NCI-H1436 (cell line): ENCODE measurements at regions not wholly inside any gene's neighbourhood (a gene's known extent, or its start where the extent isn't known, plus 50 kb on each side); places are given as distances from the start of the nearest gene placed in this dataset.

Source experiments
- DNase-seq: peaks from one replicate; lab custom pipeline; 2025; lab: John Stamatoyannopoulos, UW

DNA sequence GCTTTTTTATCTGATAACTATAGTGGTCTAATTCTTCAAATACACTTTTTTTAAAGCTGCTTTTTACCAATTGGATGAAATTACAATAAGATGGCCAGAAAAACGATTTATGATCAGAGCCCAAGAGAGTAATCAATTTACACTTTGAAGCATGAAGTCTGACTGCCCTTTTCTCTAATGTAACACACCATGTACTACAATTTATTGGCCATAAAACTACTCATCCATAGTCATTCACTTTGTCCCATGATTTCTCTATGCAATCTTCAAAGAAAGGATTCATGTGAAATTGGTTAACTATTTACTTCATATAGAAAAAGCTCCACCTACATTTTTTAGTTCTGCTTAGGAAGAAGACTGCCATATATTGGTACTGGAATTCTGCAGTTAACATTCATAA, 73.6 kb upstream of the CAST start:
- DNase-seq = no peak

DNA sequence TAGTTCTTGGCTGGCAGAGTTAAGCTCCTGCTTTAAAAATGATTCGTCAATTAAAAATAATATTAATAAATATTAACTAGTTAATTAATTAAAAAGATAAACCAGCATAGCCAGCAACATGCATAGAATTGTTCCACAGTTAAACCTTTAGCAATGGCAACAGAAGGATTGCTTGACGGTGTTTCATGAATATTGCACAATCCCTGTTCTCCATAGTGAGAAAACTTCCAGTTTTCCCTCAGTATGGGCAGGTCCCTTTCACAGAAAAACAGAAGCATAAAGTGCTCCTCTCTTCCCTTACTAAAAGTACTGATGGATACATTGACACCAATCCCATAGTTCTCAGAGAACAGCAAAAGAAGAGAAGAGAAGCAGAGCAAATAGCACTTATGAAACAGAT, 71.4 kb upstream of the CAST start:
- no peak for DNase-seq

DNA sequence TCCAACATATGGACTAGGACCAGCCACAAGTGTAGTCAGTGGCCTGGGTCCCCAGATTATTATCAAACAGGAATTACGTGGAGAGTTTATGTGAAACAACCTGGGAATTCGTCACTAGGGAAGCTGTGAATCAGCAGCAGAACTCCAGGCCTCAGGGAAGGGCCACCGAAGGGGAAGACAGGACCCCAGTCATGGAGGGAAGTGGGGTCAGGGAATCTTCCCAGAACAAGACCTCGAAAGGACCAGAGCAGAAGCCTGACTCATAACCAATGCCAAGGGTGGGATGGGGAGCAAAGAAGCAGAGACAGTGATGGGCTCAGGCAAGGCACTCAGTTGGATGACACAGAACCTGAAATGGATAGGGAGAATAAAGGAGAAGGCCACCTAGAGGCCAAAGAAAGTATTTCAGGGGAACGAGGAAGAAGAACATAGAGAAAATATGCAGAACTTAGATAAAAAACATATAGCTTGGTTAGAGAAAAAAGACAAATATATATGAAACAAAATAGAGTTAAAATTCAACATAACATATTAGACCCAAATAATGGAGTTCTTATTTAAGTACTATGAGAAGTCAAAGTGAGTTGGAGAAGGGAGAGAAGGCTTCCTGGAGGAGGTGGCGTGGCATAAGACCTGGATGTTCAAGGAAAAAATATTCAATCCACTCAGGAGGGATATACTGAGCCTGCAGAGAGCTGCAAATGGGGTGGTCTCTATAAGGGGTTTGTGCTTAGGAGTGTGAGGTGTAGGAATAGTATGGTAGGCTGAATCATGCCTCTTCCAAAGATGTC, 66.7 kb upstream of the CAST start:
- DNase-seq = no peak

DNA sequence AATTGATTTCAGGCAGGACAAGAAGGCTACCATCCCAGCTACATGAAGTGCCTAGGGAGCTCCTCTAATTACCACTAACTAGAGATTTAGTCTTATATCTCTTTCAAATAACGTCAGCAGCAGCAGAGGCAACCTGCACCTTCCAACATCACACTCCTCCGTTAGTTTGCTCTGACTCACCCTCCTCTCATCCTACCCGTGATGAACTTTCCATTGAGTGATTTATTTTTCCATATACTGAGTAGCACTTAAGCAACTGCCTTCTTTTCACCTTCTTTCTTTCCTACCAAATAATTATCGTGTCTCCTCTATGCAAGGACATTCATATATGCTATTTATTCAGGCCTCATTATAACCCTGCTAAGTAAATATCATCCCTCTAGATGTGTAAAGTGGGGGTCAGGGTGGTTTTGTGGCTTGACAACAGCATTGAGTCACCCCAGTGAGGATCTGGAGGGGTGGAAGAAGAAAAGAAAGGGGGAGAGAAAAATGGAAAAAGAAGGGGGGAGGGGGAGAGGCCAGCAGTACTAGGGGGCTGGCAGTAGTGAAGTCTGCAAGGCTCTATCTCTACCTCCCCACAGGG, 64.6 kb upstream of the CAST start:
- peak; percentile 29 for DNase-seq

DNA sequence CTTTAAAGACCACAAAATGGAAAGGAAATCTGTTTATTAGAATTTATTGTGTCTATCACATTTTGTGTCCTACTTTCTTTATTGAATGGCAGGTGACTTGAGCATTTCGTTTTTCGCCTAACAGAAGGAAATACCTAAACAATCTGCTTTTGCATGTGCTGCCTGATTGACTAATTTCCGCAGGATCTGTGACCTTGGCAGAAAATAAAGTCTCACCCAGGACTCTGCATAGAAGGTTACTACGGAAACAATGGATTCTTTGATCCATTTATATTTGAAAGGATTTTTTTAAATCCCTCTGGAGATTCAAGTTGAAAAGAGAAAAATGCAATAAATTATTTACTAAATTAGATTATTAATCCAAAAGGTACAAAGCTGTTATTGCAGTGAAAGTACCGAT, 61.0 kb upstream of the CAST start:
- no peak for DNase-seq

DNA sequence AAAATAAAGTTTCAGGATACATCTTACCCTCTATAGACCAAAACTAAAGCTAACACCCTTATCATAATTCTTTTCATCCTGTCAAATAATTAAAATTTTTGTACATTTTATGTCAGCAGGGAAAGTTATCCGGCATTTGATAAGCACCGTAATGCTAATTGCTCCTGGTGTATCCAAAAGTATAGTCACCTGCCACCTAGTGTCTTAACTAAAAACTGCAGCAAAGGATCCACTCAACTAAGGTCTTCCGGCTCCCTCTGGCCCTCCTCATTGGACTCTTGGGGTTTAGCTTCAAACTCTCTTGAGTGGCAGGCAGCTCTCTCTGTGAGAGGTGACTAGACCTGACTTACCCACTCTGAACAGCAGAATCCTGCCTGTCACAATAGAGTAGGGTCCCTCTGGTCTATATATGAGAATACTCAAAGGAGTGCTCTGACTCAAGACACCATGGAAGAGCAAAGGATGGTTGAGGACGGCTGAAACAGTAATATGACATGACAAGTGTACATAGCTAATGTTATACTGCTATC, 60.4 kb upstream of the CAST start:
- DNase-seq = peak; percentile 81

DNA sequence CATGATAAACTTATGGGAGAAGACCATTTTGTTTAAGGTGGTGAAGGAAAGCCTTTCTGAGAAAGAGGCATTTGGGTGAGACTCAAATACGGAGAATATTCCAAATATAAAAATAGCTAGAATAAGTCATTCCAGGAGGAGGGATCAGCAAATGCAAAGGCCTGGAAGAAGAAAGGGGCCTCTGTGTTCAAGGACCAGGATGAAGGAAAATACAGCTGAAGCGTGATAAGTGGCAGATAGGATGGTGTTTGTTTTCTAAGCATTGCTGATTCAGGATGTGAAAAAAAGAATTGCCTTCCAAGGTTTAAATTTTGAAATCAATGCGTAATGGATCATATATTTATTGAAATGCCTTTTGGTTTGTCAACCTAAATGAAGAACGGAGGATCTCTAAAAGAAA, 59.4 kb upstream of the CAST start:
- no peak for DNase-seq

DNA sequence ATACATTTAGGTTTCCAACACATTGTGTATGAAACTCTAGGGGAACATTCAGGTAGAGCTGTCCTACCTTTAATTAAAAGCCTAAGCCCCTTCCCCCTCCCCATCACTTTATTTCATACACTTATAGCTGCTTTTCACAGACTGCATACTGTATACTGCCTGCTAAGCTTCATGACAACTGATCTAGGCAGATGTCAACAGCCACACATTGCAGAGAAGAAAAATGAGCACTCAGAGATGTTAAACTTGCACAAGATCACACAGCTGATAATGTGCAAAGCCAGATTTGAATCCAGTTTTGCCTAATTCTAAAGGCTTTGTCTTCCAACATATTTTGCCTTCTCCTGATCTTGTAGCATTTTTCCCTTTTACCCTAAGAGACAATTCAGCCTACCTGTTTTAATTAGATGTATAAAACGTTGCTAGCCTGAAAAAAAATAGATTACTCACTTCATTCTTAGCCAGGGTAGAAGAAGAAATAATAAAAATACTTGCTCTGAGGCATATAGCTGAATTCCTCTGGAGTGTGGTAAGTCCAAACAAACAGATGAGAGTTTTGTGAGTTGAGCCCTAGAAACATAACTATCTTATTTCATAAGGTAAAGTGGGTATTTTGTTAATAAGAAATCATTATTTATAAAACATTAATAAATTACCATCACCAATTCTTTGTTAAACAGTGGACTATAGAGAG, 56.9 kb upstream of the CAST start:
- DNase-seq = no peak

DNA sequence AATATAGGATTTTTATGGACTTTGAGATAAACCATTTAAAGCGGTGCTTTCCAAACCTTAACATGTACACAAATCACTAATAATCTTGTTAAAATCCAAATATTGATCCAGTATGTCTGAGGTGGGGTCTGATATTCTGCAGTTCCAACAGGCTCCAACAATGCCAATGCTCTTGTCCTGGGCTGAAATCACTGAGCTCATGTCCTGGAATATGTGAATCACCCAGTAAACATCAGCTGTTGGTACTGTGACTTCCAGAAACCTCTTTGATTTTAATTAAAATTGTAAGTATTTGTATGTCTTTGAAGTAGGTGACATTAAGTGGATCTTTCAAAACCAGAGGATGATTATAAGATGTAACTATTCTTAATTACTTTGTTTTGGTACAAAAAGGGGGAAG, 52.8 kb upstream of the CAST start:
- DNase-seq = no peak

DNA sequence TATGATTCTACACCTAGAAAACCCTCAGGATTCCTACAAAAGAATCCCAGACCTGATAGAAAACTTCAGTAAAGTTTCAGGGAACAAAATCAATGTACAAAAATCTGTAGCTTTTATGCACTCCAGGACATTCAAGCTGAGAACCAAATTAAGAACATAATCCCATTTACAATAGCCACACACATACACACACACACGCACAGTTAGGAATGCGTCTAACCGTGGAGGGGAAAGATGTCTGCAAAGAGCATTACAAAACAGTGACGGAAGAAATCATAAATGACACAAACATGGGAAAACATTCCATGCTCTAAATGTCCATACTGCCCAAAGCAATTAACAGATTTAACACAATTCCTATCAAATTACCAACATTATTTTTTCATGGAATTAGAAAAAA, 51.4 kb upstream of the CAST start:
- no peak for DNase-seq

DNA sequence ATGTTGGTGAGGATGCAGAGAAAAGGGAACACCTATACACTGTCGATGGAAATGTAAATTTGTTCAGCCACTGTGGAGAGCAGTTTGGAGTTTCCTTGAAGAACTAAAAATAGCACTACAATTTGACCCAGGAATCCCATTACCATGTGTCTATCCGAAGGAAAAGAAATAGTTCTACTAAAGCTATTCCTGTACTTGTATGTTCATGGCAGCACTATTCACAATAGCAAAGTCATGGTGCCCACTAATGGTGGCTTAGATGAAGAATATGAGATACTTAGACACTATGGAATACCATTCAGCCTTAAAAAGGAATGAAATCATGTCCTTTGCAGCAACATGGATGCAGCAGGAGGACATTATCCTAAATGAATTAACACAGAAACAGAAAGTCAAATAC, 50.2 kb upstream of the CAST start:
- DNase-seq = no peak
